KMS-11 (cell line): ENCODE measurements at regions not wholly inside any gene's neighbourhood (a gene's known extent, or its start where the extent isn't known, plus 50 kb on each side); places are given as distances from the start of the nearest gene placed in this dataset.

Experiments
- H2AFZ ChIP-seq: fragments of 200-600 bp; sonication (generic); 2 replicates; pipeline ENCODE4 v1.6.1; 2016; ENCODE audit warnings: antibody characterized with exemption, mixed run types, low read depth
- H3K27ac ChIP-seq: fragments of 200-600 bp; sonication (generic); 2 replicates; pipeline ENCODE4 v1.6.1; 2016; ENCODE audit warnings: mild to moderate bottlenecking, mixed run types
- H3K27me3 ChIP-seq: fragments of 200-600 bp; sonication (generic); 2 replicates; pipeline ENCODE4 v1.6.1; 2017; ENCODE audit warnings: mild to moderate bottlenecking, low read depth, mixed run types, moderate library complexity; ENCODE audit not compliant: insufficient read depth
- H3K36me3 ChIP-seq: fragments of 200-600 bp; sonication (generic); 2 replicates; pipeline ENCODE4 v1.6.1; 2017; ENCODE audit warnings: mild to moderate bottlenecking, mixed run types; ENCODE audit not compliant: insufficient read depth
- H3K4me1 ChIP-seq: fragments of 200-600 bp; sonication (generic); 2 replicates; pipeline ENCODE4 v1.6.1; 2016; ENCODE audit warnings: mild to moderate bottlenecking, low read depth, mixed run types; ENCODE audit not compliant: poor library complexity, severe bottlenecking
- H3K4me2 ChIP-seq: fragments of 200-600 bp; sonication (generic); 2 replicates; pipeline ENCODE4 v1.7.0; 2016; ENCODE audit warnings: mild to moderate bottlenecking, mixed run types
- H3K4me3 ChIP-seq: fragments of 200-600 bp; sonication (generic); IDR thresholded peaks from 2 replicates; pipeline ENCODE4 v1.6.1; 2017; ENCODE audit warnings: low read depth, low read length, mixed read lengths; ENCODE audit not compliant: insufficient read depth
- H3K79me2 ChIP-seq: fragments of 200-600 bp; sonication (generic); 2 replicates; pipeline ENCODE4 v1.6.1; 2016; ENCODE audit warnings: low read depth, mixed run types; ENCODE audit not compliant: insufficient read depth
- H3K9ac ChIP-seq: fragments of 200-600 bp; sonication (generic); 2 replicates; pipeline ENCODE4 v1.6.1; 2016; ENCODE audit warnings: mild to moderate bottlenecking, mixed run types
- H4K20me1 ChIP-seq: fragments of 200-600 bp; sonication (generic); 2 replicates; pipeline ENCODE4 v1.6.1; 2016; ENCODE audit warnings: mild to moderate bottlenecking, mixed run types; ENCODE audit not compliant: insufficient read depth
- TF ChIP-seq, protein P1 (sequence below): fragments of 200-600 bp; sonication (generic); conservative IDR thresholded peaks from 2 replicates; pipeline ENCODE4 v1.6.1; 2017; ENCODE audit warnings: low read depth, mild to moderate bottlenecking, antibody characterized with exemption, low read length, moderate library complexity, mixed read lengths

DNA sequence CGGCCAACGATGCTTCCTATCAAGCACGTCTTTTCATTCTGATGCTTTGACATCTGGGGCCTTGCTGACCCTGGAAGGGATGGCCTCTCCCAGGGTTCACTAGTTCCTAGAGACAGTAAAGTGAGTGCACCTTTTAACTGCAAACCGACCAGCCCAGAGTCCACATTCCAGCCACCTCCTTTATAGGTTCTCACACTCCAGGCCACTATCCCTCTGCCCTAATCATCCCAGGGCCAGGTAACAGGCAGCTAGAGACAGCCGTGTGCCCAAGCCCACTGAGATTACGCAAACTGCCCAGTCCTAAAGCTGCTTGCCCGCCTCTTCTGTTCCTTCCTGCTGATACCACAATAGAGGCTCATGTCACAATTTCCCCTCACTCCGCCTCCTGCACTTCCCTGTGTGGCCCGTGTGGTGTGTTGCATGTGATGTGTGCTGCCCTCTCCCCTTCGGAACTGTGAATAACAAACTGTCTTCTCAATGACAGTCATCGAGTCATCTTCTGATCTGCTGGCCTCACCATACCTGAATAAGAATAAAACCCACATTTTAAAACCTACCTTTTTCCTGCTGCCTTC lies 123.7 kb upstream of the EXOC2 start:
- Histone ChIP-seq H3K36me3 (no peaks in the 10 kb centered on the region), H3K4me1 (no peaks in the 10 kb centered on the region), H3K27me3 (no peaks in the 10 kb centered on the region), H3K27ac (no peak overlapping the region), H4K20me1 (no peaks in the 10 kb centered on the region), H3K9ac (no peak overlapping the region), H2AFZ (no peak overlapping the region), H3K4me2 (no peak overlapping the region), H3K79me2 (no peaks in the 10 kb centered on the region), H3K4me3 (no peak overlapping the region)
- TF ChIP-seq, protein P1, sequence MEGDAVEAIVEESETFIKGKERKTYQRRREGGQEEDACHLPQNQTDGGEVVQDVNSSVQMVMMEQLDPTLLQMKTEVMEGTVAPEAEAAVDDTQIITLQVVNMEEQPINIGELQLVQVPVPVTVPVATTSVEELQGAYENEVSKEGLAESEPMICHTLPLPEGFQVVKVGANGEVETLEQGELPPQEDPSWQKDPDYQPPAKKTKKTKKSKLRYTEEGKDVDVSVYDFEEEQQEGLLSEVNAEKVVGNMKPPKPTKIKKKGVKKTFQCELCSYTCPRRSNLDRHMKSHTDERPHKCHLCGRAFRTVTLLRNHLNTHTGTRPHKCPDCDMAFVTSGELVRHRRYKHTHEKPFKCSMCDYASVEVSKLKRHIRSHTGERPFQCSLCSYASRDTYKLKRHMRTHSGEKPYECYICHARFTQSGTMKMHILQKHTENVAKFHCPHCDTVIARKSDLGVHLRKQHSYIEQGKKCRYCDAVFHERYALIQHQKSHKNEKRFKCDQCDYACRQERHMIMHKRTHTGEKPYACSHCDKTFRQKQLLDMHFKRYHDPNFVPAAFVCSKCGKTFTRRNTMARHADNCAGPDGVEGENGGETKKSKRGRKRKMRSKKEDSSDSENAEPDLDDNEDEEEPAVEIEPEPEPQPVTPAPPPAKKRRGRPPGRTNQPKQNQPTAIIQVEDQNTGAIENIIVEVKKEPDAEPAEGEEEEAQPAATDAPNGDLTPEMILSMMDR = no peak

- TF ChIP-seq, protein P1 = no peak
- no peaks in the 10 kb centered on the region for H4K20me1 ChIP-seq
- no peak overlapping the region for H2AFZ ChIP-seq
- H3K79me2 ChIP-seq = no peaks in the 10 kb centered on the region
- no peaks in the 10 kb centered on the region for H3K36me3 ChIP-seq
- no peak overlapping the region for H3K27ac ChIP-seq
- no peak overlapping the region for H3K4me2 ChIP-seq
- no peaks in the 10 kb centered on the region for H3K27me3 ChIP-seq
- H3K4me1 ChIP-seq = no peaks in the 10 kb centered on the region
- no peak overlapping the region for H3K4me3 ChIP-seq
- no peak overlapping the region for H3K9ac ChIP-seq
Observed at GRCh38 chr6:815348-815738, 122.4 kb upstream of the EXOC2 start.

GRCh38 chr6:814378-815347 lies 121.7 kb upstream of the EXOC2 start:
- TF ChIP-seq, protein P1 = no peak
- no peaks in the 10 kb centered on the region for H4K20me1 ChIP-seq
- no peaks in the 10 kb centered on the region for H3K79me2 ChIP-seq
- no peak overlapping the region for H2AFZ ChIP-seq
- H3K27me3 ChIP-seq = no peaks in the 10 kb centered on the region
- H3K27ac ChIP-seq = no peak overlapping the region
- H3K4me3 ChIP-seq = no peak overlapping the region
- no peaks in the 10 kb centered on the region for H3K36me3 ChIP-seq
- no peak overlapping the region for H3K9ac ChIP-seq
- no peaks in the 10 kb centered on the region for H3K4me1 ChIP-seq
- H3K4me2 ChIP-seq = no peak overlapping the region

- H3K4me3 ChIP-seq = no peak overlapping the region
- no peaks in the 10 kb centered on the region for H3K79me2 ChIP-seq
- H2AFZ ChIP-seq = no peak overlapping the region
- H3K9ac ChIP-seq = no peak overlapping the region
- TF ChIP-seq, protein P1 = no peak
- no peaks in the 10 kb centered on the region for H3K27me3 ChIP-seq
- H3K27ac ChIP-seq = no peak overlapping the region
- H3K4me2 ChIP-seq = no peak overlapping the region
- no peaks in the 10 kb centered on the region for H3K4me1 ChIP-seq
- no peaks in the 10 kb centered on the region for H3K36me3 ChIP-seq
- H4K20me1 ChIP-seq = no peaks in the 10 kb centered on the region
Observed at GRCh38 chr6:811831-812230, 118.9 kb upstream of the EXOC2 start.
